AG09319 (cell line): ENCODE measurements at regions not wholly inside any gene's neighbourhood (a gene's known extent, or its start where the extent isn't known, plus 50 kb on each side); places are given as distances from the start of the nearest gene placed in this dataset.

ENCODE experiments used
- DNase-seq: peaks from one replicate; pipeline ENCODE4 v3.0.0-alpha.2; 2010; ENCODE audit warnings: low read depth; ENCODE audit errors: extremely low read depth
- TF ChIP-seq, protein P1 (sequence below): IDR thresholded peaks from 2 replicates; pipeline ENCODE4 v1.5.1; 2011; ENCODE audit warnings: low read depth, mild to moderate bottlenecking, inconsistent platforms, low read length, moderate library complexity

DNA sequence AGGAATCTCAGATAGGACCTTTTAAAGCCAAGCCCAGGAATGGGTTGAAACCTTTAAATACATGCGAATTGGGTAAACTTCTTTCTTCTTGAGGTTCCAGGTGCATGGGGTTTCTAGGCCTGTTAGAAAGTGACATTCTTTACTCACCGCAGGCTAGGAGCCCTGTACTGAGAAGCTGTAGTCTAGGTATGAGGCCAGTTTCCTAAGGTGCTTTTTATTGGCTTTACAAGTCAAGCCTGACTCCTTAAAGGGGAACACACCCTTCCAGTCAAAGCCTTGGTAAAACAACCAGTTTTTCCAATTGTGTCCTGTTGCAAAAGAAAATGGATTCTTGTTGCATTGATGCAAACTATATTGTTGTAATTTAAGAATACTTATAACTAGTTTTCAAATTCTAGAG, 76.1 kb upstream of the ATP11B start:
- TF ChIP-seq, protein P1, sequence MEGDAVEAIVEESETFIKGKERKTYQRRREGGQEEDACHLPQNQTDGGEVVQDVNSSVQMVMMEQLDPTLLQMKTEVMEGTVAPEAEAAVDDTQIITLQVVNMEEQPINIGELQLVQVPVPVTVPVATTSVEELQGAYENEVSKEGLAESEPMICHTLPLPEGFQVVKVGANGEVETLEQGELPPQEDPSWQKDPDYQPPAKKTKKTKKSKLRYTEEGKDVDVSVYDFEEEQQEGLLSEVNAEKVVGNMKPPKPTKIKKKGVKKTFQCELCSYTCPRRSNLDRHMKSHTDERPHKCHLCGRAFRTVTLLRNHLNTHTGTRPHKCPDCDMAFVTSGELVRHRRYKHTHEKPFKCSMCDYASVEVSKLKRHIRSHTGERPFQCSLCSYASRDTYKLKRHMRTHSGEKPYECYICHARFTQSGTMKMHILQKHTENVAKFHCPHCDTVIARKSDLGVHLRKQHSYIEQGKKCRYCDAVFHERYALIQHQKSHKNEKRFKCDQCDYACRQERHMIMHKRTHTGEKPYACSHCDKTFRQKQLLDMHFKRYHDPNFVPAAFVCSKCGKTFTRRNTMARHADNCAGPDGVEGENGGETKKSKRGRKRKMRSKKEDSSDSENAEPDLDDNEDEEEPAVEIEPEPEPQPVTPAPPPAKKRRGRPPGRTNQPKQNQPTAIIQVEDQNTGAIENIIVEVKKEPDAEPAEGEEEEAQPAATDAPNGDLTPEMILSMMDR, result no peak
- DNase-seq, result no peak

- TF ChIP-seq, protein P1, result no peak
- no peak for DNase-seq
Observed at GRCh38 chr3:182722907-182723306, 70.4 kb upstream of the ATP11B start.

DNA sequence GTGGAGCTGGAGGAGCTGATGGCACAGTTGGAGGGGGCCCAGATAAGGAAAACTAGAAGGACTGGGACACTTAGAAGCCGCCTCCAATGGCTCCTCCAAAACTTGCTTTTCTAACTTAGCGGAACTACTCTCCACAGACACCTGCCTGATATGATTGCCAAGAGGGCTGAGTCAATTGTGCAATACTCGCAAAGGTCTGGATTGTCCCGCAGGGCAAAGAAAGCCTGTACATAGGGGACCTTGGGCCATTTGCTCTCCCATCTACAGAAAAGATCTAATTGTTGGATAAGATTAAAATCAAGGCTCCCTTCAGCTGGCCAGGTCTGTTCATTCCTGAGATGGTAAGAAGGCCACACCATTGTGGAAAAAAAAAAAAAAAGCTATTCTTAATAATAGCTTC, 69.7 kb upstream of the ATP11B start:
- TF ChIP-seq, protein P1, result no peak
- no peak for DNase-seq

DNA sequence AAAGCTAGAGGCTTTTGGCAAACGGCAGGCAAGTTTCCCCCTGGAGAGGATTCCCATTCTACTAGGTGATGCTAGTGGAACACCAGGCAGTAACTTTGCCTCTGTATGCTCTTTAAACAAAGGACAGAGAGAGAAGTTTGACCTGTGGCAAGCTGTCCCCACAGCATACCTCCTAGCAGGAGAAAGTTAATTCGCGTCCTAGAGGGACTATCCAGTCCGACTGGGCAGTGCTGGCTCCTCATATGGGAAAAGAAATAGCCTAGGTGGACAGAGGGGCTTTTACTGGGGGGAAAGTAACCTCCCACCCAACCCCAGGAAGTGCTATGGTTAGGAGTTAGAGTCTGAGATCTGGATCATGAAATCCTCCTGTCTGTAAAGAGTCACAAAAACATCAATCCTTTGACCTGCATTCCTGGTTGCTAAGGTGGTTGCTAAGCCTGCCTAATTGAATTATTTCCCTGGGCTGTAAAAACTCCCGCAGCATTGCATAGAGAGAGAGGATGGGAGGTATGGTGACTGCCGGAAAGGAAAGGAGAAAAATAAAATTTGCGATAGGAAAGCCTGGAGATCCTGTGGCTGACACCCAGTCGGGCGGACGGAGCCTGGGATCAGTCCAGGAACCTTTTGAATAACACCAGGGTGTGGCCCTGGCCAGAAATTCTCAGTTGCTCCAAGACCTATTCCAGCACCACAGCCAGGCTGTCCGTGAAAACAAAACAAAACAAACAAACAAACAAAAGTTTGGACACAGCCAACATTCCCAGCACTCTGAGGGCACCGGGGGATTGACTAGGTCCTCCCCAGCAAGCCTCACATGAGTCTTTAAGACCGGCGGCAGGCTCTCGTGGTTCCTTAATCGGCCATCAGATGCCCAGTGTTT, 67.7 kb upstream of the ATP11B start:
- no peak for DNase-seq
- TF ChIP-seq, protein P1, result no peak

DNA sequence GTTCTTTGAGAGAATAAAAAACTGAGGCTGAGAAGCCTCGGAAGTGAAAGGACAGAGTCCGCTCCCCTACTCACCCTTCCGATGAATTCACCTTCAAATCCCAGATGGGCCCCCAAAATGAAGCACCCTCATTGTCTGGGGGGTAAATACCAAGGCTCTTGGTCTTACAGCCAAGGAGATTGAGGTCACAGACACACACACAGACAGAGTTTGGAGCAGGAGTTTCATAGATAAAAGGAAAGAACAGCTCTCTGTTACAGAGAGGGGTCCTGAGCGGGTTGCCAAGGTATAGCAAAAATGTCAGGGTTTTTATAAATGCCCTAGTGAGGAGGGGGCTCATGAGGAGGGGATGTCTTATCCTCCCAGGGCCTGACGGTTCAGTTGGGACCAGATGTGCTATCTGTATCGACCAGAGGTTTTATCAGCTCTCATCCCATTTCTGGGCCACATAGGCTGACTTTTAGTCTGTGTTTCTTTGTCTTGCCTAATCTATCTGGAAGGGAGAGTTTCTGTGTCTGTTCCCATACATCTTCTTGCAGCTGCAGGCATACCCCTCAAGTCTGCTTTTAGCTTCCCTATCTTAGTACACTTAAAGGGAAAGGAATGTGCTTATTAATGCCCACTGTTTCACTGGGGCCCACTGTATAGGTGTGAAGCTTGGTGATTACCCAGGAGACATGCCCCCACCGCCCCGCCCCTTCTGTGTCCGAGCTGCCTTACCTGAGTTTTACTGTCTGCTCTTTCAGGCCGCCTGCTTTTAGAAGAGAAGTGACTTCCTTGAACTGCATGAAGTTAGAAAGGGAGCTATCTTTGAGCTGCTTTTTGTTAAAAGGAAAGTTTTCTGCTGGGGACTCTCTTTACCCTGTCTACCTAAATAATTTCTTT, 66.8 kb upstream of the ATP11B start:
- TF ChIP-seq, protein P1, result no peak
- no peak for DNase-seq

DNA sequence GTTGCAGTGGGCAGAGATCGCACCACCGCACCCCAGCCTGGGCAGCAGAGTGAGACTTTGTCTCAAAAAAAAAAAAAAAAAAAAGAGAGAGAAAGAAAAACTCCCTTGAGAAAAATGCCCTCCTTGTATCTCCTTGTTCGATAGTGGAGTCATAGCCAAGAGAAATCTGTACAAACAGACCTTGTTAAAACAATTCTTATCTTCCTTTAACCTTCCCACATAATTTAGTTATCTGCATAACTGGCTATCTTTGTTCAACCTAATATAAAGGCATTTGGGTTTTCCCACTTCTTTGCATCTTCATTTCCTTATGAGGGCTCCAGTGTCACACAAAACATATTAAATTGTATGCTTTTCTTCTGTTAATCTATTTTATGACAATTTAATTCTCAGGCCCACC, 65.1 kb upstream of the ATP11B start:
- no peak for DNase-seq
- TF ChIP-seq, protein P1, result no peak
